ENCODE measurements at regions not wholly inside any gene's neighbourhood (a gene's known extent, or its start where the extent isn't known, plus 50 kb on each side); places are given as distances from the start of the nearest gene placed in this dataset.

DNA sequence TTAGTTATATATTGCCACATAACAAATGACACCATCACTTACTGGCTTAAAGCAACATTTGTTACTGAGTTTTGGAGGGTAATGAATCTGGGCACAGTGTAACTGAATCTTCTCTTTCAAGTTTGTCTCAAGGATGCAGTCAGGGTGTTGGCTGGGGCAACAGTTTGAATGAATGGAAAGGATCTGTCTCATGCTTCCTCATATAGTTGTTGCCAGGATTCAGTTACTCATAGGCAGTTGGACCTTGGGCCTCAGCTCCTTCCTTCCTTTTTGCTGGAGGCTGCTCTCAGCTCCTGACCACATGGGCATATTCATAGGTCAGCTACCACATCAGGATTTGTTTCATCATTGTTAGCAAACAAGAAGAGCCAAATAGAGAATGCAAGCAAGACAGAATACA is 466.1 kb upstream of the MC4R start:
- Histone ChIP-seq H3K27ac (ENCODE audit: low read depth in 1 of 2, low read length in 2 of 2) (no peak overlapping the region), H3K4me3 (replicated peaks in 1 of 3; ENCODE audit: low read depth in 2 of 3, low read length in 3 of 3) (no peak overlapping the region), H3K4me2 (replicated peaks; ENCODE audit: extremely low read depth, low read length, poor library complexity, severe bottlenecking) (no peak overlapping the region), H3K9ac (ENCODE audit: insufficient read depth, low read length, poor library complexity, severe bottlenecking) (no peak overlapping the region), H3K4me1 (ENCODE audit: control insufficient read depth in 1 of 2, insufficient read depth in 2 of 2, low read length in 2 of 2) (no peaks in the 10 kb centered on the region), H3K27me3 (ENCODE audit: control insufficient read depth in 2 of 2, insufficient read depth in 2 of 2, low read length in 2 of 2) (no peaks in the 10 kb centered on the region), H4K20me1 (ENCODE audit: insufficient read depth, low read length) (no peaks in the 10 kb centered on the region), H3K36me3 (replicated peaks in 1 of 2; ENCODE audit: control insufficient read depth in 1 of 2, insufficient read depth in 2 of 2, low read length in 2 of 2) (no peaks in the 10 kb centered on the region), H3K9me3 (replicated peaks in 1 of 2; ENCODE audit: control insufficient read depth in 1 of 2, insufficient read depth in 1 of 2, low read length in 2 of 2) (no peaks in the 10 kb centered on the region), H3K79me2 (ENCODE audit: insufficient read depth, low read length) (no peaks in the 10 kb centered on the region), H2AFZ (ENCODE audit: insufficient read depth, low read depth, low read length, poor library complexity, severe bottlenecking) (no peak overlapping the region)
- no peak for DNase-seq
- peaks cover 0 to 2% (median 0%) of the 10 kb centered on the region in 3 donors for H3K27me3 Mint-ChIP-seq (ENCODE audit: low read depth in 3 of 3)
- peaks cover 9% of the 10 kb centered on the region for H3K4me1 Mint-ChIP-seq
- no peak overlapping the region for H3K27ac Mint-ChIP-seq
- H3K36me3 Mint-ChIP-seq: no peaks in the 10 kb centered on the region
- H3K9me3 Mint-ChIP-seq: peaks cover 0 to 16% (median 2%) of the 10 kb centered on the region in 7 donors
- no peak overlapping the region for H3K4me3 Mint-ChIP-seq
- TF ChIP-seq, protein P1, sequence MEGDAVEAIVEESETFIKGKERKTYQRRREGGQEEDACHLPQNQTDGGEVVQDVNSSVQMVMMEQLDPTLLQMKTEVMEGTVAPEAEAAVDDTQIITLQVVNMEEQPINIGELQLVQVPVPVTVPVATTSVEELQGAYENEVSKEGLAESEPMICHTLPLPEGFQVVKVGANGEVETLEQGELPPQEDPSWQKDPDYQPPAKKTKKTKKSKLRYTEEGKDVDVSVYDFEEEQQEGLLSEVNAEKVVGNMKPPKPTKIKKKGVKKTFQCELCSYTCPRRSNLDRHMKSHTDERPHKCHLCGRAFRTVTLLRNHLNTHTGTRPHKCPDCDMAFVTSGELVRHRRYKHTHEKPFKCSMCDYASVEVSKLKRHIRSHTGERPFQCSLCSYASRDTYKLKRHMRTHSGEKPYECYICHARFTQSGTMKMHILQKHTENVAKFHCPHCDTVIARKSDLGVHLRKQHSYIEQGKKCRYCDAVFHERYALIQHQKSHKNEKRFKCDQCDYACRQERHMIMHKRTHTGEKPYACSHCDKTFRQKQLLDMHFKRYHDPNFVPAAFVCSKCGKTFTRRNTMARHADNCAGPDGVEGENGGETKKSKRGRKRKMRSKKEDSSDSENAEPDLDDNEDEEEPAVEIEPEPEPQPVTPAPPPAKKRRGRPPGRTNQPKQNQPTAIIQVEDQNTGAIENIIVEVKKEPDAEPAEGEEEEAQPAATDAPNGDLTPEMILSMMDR (IDR thresholded peaks at IDR 0.05): no peak
- intact Hi-C loops (cut with micrococcal nuclease): no loop called here

DNA sequence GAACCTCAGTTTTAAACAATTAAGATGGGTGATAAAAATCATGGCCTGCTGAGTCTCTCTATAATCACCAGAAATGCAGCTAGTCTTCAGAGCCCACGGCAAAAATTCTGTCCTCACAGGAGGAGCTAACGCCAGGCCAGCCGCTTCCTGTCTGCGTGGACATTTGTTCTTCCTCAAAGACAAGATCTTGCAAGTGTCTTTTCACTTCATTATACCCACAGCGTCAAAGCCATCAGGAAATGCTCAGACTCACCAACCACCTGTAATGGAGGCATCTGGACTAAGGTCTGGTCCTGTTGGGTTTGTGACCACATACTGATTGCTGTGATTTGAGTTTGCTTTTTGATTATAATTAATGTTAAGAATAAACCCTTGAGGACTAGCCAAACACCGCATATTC is 473.8 kb upstream of the MC4R start:
- Histone ChIP-seq H3K4me2 (replicated peaks; ENCODE audit: extremely low read depth, low read length, poor library complexity, severe bottlenecking) (no peak overlapping the region), H3K4me1 (ENCODE audit: control insufficient read depth in 1 of 2, insufficient read depth in 2 of 2, low read length in 2 of 2) (no peaks in the 10 kb centered on the region), H3K4me3 (replicated peaks in 1 of 3; ENCODE audit: low read depth in 2 of 3, low read length in 3 of 3) (no peak overlapping the region), H3K27ac (ENCODE audit: low read depth in 1 of 2, low read length in 2 of 2) (no peak overlapping the region), H2AFZ (ENCODE audit: insufficient read depth, low read depth, low read length, poor library complexity, severe bottlenecking) (no peak overlapping the region), H3K79me2 (ENCODE audit: insufficient read depth, low read length) (no peaks in the 10 kb centered on the region), H4K20me1 (ENCODE audit: insufficient read depth, low read length) (no peaks in the 10 kb centered on the region), H3K9ac (ENCODE audit: insufficient read depth, low read length, poor library complexity, severe bottlenecking) (no peak overlapping the region), H3K27me3 (ENCODE audit: control insufficient read depth in 2 of 2, insufficient read depth in 2 of 2, low read length in 2 of 2) (no peaks in the 10 kb centered on the region), H3K36me3 (replicated peaks in 1 of 2; ENCODE audit: control insufficient read depth in 1 of 2, insufficient read depth in 2 of 2, low read length in 2 of 2) (no peaks in the 10 kb centered on the region), H3K9me3 (replicated peaks in 1 of 2; ENCODE audit: control insufficient read depth in 1 of 2, insufficient read depth in 1 of 2, low read length in 2 of 2) (peaks cover 0 to 4% of the 10 kb centered on the region in 2 donors)
- Mint-ChIP-seq H3K9me3 (peaks cover 3 to 18% (median 9%) of the 10 kb centered on the region in 7 donors), H3K27ac (no peak overlapping the region), H3K4me1 (peaks cover 3% of the 10 kb centered on the region), H3K36me3 (no peaks in the 10 kb centered on the region), H3K27me3 (ENCODE audit: low read depth in 3 of 3) (peaks cover 0 to 5% (median 0%) of the 10 kb centered on the region in 3 donors), H3K4me3 (no peak overlapping the region)
- TF ChIP-seq, protein P1 (IDR thresholded peaks at IDR 0.05): no peak
- intact Hi-C loops (cut with micrococcal nuclease): no loop called here
- WGBS (ENCODE audit: insufficient coverage): 55% methylated on average over 2 of the region's 6 CpGs
- no peak for DNase-seq
